SK-N-DZ (cell line): ENCODE measurements at regions not wholly inside any gene's neighbourhood (a gene's known extent, or its start where the extent isn't known, plus 50 kb on each side); places are given as distances from the start of the nearest gene placed in this dataset.
A peak's percentile ranks its signal among the peaks of the same experiment; 100 is the strongest.

Experiments used
- DNase-seq: peaks from one replicate; pipeline ENCODE4 v3.0.0-alpha.2; 2015; ENCODE audit warnings: low spot score

DNA sequence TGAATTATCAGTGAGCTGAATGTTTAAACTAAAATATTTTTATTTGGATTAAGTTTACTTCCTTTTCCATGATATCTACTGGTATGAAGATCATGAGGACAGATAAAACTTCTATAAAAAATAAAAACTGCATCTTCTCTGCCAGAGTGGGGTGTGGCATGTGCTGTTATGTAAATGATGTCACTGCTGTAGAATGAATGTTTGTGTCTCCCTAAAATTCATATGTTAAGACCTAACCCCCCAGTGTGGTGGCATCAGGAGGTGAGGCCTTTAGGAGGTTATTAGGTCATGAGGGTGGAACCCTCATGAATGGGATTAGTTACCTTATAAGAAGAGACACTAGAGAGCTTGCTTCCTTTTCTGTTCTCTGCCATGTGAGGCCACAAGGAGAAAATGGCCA lies 178.7 kb upstream of the DPH6 start:
- no peak for DNase-seq

DNA sequence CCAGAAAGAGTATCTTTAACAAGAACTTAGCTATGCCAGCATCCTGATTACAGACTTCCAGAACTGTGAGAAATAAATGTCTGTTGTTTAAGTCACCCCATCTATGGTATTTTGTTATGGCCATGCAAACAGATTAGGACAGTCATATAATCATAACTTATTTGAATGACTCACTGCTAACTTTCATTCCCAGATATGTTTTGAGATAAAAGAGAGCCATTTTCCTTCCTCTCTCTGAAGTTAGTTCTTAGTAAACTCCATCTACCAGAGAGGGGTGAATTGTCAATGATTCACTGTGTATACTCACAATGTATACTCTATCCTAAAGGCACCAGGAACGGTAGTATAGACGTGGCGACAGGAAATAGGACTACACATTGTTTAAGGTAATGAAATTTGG lies 179.4 kb upstream of the DPH6 start:
- DNase-seq = no peak

DNA sequence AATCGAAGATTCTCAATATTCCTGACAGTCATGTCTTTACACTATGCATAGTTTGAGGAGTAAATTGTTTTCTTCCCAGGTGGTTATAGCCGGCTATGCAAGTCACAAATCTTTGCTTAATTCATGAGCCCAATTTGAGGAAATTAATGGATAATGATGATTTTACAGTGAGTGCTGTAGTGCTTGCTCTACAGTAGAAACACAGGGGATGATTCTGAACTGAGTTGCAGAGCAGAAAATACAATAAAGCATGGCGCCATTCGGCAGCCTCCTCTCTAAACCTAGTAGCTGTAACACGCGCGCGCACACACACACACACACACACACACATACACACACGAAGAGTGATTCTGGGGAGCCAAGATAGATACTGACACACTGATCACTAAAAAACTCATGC lies 181.7 kb upstream of the DPH6 start:
- DNase-seq = no peak

DNA sequence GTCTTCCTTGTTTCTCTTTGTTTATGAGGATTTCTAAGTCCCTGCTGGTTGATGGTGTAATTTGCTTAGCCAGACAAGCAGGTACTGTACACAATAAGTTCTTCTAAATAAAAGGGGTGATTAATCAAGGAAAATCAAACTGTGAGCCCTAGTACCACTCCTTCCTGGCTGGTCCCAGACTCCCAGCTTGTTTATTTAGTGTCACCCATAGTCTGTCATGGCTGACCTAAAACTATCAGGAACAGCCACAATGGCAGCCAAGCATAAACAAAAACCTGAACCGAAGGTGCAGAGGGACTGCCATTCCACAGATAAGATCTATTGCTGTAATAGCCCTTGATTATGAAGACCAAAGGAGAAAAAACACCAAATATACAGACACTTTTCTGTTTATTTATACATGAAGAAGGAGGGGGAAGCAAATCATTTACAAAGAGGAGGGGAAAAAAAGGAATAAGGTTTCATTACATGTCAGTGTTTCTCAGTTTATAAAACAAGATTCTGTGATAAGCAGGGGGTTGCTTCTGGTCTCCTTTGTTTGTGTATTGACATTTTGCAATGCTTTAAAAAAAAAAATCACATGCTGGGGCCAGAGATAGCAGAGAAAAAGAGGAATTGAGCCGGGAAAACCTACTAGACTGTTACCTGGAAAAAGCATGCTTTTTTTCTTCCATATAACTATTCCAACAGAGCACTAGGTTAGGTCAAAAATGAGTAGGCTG lies 182.4 kb upstream of the DPH6 start:
- DNase-seq = peak; percentile 32

DNA sequence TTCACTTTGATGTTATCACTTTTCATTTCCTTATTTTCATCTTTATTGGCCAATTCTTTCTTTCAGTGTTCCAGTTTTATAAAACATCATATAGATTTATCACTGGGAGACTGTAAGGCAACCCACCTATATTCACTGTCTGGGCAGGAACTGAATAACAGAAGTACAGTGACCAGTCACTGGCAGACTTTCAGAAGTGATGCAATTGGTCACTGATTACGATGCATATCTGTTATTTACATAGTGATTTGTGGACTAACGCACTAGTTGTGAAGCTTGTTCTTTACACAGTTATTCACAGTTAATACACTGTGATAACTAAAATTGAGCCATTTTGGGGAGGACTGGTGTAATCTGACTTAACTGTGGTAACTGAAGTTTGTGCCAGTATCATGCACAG lies 190.2 kb upstream of the DPH6 start:
- no peak for DNase-seq

DNA sequence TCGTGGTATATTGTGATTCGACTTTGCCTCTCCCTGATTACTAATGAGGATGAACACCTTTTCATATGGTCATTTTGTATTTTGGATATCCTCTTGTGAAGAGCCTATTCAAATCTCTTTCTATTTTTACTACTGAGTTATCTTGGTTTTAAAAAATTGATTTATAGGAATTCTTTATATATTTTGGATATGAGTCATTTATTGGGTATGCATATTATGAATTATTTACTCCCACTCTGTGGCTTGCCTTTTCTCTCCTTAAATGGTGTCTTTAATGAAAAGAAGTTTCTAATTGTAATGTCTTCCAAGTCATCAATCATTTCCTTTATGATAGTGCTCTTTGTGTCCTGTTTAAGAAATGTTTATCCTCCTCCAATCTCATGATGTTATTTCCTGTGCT lies 191.5 kb upstream of the DPH6 start:
- no peak for DNase-seq

DNA sequence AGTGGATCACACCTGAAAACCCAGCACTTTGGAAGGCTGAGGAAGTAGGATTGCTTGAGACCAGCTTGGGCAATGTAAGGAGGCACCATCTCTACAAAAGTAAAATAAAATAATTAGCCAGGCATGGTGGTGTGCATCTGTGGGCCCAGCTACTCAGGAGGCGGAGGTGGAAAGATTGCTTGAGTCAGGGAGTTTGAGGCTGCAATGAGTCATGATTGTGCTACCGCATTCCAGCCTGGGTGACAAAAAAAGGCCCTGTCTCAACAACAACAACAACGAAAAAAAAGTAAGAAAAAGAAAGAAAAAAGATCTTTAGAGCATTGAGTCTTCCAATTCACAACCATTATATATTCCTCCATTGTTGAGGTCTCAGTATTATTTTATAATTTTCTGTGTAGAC lies 192.4 kb upstream of the DPH6 start:
- no peak for DNase-seq

DNA sequence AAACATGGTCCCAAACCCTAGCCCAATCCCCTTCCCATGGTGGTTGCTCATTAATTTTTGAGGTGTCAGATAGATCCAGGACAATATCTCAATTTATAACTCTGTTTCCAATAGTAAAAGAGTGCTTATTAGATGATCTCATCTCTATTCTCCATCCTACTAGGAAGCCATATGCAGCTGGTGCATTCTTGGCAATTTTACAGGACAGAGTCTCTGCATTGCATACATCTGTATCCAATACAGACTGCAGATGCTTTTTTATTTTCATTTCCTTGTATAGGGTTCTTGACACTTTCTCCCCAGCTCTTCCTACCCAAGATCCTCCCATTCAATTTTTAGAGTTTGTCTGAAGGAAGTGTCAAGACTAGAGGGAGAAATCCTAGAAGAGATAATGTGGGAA lies 194.8 kb upstream of the DPH6 start:
- no peak for DNase-seq

DNA sequence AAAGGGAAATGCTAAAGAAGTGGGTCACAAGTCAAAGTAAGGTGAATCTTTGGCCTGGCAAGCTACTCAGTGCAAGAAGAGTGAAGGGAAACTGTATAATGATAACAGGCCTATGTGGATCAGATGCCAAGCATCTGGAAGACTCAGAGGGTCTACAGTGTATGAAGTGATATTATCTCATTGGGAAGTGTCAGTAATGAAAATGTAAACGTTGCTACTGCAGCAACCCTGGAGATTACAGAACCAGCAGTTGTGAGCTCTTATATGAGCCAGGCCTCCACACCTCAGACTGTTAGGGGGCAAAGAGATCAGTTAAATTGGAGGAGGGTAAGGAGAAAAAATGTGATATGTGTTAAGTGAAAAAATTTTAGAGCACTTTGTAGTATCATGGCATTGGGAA lies 195.4 kb upstream of the DPH6 start:
- peak; percentile 11 for DNase-seq

DNA sequence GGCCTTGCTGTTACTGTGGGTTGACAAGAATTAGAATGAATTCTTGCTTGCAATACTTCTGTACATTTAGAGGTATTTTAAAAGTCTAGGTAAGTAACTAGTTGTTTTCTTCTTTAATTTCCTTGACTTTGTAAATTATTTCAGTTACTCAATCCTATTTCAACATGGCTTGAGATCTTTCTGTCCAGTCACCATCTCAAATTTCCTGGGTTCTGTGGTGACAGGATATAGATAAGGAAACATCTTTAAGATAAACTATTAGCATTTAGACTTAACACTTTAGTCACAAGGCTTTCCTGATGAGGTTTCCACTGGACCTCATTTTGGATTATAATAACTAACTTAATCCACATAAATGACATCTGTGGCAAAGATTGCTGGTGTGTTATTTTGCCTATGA lies 195.9 kb upstream of the DPH6 start:
- DNase-seq = no peak

DNA sequence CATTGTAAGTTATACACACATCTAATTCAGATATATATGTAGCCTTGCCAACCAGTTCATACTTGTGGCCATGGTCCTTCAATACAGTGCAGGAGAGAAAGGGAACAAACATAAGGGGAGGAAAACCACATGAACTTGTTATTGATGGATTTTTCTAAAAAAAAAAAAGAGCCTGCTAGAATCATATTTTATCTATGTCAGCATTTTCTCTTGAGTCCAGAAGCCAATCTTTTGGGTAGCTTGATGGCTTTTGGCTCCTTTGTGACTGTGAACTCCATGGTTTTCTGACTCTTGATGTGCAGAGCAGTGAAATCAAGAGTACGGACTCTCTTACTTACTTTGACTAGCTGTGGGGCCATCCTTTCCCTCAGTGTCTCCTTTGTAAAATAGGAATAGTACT lies 197.4 kb upstream of the DPH6 start:
- DNase-seq = no peak

DNA sequence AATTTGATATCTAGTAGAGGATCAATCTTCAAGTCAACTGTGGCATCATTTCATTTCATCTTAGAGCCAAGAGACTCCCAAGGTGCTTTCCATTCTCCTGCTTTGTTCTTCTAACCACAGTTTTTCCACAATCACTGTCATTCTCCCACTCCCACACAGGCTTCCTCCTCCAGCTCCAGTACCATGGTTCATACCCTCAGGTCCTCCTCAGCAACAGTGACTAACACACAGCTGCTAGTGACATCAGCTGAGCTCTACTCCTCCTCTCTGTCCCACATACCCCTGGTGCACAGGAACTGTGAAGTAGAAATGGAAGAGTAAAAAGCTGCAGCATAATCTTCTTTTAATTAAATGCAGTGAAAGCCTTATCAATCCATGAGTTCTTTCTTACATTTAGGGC lies 200.2 kb upstream of the DPH6 start:
- no peak for DNase-seq

DNA sequence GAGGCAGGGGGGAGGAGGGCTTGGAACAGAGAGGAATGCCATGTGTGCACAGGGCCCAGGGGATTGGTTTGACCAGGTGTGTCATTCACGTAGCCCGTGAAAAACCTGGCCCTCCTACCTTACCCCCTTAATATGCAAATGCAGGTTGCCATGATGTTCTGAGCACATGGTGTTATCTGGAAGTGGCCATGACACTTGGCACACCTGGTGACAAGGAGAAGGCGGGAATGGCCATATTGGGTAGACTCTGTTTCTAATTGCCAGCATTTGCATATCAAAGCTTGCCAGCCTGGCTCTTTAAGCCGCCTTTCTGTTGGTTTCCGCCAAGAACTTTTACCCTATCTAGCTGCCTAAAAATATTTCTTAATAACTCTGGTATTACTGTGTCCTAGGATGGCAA lies 202.1 kb upstream of the DPH6 start:
- DNase-seq = no peak

DNA sequence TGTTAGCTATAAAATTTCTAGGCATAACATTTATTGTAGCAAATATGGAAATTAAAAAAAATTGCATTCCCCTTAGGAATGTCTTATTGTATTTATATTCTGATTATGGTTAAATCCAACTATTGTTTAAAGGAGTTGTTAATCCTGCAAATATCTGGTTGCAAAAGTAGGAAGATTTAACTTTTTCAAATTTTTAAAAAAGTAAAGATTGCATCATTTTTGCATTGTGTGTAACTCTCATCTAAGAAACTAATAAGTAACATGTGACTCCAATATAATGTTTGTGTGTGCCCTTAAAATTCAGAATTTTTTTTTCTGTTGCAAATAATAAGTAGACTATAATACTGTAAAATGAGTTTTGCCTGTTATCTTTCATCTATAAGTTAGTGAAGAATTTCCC lies 204.1 kb upstream of the DPH6 start:
- no peak for DNase-seq

DNA sequence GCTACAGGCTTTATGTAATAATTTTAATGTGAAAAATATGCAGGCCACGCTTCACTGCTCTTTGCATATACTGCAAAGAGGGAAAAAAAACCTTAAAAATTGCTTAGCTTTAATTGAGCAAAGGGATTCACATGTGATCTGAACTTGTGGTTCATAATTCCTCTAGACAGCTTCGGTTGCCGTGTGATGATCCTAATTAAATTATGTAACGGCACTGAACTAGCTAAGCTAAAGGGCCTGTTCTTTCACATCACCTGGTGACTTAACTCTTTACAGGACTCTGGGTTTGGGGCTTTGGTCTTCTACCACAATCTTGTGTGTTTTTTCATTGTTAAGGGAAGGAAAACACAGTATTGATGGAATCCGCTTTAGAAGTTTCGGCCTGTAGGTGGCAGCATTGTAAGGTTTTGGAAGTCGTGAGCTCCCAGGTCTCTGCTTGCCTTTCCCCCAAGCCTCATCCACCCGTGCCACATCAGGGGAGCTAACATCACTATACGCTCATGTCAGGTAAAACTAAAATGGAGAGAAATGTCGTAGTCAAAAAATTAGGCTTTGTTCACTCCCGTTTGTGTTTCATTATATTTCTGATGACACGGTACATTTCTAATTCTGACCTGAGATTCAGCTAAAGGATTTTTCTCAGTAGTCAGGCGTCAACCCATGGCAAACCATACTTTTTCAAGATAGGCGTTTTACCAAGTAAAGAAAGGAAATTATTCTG lies 205.6 kb upstream of the DPH6 start:
- DNase-seq = peak; percentile 94

DNA sequence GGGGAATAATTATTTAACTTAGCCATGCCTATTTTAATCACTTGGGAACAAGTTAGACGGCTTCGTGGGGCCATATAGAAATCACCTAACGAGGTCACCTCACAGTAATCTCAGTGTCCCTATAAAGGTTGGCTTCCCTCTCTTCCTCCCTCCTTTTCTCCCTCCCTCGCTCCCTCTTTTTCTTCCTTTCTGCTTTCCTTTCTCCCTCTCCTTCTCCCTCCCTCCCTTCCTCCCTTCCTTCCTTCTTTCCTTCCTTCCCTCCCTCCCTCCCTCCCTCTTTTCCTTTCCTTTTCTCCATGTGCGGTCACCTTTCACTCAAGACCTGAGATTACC lies 206.1 kb upstream of the DPH6 start:
- DNase-seq = no peak

DNA sequence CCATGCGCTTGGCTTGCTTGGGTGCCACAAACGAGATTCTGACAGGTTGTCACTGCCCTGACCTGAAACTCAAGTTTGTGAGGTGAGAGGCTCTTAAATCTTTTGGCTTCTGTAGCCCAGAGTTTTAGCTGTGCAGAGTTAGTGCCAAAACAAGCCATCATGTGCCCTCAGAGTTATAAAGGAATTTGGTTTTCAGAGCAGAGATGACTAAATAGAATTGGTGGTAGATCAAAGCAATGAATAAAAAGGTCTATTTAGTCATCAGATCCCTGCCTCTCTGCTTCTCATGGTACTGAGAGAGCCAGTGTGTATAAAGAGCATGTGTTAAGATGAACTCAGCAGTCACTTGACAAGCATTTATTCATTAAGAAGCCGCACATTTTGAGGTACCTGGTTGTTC lies 207.5 kb upstream of the DPH6 start:
- DNase-seq = no peak

DNA sequence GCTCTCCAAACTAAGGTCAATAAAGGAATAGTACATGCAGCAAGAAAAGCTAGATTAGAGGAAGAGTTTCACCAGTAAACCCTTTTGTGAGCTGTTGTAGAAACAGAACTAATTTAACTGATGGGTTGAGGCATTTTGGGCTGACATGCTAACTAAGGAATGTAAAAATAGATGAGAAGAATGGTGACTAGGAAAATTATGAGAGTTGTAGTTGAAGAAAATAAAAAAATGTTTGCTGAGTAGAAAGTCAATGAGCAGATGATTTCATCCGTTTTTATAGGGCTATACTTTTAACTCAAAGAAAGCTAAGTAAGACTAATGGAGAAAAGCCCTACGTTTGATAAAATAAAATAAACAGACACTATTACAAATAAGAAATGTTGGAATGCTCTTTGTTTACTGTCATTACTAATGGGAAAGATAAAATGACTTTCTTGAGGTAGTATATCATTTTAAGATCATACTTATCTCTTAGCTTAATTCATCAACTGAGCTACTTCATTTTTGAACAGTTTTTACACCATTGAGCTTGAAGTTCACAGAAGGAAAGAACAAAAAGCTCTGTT lies 209.4 kb upstream of the DPH6 start:
- no peak for DNase-seq

DNA sequence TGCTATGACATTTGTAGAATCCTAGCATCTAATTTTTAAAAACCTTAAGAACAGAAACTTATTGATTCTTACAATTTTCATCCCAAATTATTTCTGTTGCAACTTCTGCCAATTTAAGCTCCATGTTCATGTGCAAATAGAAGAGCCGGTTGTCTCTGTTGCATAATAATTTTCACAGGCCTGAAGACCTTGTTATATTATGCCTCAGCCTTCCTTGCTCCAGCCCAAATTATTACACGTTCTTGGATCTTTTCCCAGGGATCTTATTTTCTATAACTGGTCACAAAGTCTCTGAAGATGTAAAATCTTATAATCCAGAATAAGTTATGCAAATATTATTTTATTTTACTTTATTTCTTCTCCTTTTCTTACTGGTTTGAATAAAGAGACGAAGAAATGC lies 210.7 kb upstream of the DPH6 start:
- DNase-seq = no peak

DNA sequence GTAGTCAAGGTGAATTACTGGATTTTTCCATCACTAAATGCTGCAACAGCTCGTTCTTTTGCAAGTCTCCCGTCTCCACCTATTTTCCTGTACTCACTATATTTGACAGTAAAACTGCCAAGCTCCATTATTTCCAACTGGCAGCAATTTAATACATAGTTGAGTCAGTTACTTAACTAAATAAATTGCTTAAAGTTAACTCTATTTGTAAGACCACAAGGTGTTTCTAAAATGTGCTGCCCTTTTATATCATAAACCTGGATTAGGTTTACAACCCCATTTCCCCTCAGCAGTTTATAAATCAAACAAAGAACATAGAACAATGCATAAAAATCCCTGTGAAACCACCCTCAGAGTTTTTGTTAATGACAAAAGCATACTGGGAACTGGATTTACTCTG lies 211.4 kb upstream of the DPH6 start:
- no peak for DNase-seq

DNA sequence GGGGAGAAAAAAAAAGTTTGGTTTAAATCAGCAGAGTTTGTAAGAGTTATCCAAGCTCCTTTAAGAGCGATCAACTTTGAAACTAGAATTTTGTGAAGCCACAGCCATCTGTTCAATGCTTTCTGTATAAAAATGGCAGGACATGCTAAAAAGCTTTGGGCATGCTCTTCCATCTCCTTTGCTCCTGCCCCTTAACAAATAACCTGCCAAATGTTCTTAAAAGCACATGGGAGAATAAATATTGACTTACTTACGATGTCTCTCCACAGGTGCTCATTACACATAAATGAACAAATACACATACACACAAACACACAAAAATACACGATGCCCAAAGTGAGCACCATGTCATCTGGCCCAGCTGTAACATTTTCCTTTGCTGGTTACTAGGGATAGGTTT lies 211.8 kb upstream of the DPH6 start:
- no peak for DNase-seq

DNA sequence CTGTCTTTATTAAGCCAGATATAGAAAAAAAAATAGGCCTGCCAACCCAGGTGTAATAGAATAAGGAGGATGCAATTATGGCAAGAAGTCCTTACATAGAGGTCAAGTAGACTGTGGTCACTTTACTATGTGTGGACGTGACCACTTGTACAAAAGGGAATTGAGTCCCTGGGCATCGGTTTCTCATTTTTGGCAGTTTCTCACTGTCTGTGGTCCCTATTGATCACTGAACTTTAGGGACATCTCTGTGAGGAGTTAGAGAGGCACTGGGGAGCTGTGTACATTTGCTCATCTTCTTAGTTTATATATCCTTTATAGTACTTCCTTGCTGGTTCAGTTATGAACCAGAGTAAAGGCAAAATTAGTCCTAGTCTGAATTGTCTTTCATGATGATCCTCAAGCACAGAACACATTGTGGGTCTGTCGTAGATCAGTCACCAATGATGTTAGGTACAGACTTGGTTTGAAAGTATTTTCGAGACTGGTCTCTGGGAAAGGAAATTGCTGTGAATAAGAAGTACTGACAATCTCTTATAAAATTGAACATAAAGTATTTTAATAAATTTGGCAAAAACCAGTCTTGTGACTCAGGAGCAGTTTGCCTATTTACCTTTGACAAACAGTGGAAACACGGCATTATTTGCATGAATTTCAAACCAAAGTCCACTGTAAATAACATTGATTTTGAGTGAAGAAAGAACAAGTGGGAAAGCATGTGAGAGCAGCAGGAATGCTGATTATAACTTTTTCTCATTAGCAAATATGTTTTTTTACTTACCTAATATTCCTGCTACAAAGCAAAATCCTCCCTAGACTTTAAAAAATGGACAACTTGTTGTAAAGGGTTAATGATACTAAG lies 218.9 kb upstream of the DPH6 start:
- DNase-seq = no peak

DNA sequence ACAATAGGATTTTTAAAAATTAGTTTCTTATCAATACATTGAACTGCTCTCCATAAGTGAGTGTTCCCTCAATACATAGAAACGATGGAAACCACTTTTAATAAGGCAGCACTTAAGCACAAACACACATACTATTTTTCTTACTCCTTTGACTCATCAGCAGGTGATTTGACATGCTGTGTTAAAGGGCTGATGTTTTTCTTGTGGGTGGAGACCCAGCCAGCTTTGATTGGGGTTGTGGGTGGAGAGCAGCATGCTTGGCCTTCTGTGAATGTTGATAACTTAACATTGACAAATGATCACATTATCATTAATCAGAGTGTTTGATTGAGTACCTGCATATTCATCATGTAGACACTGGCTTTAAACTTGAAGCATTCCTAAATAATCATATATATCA lies 223.0 kb upstream of the DPH6 start:
- DNase-seq = no peak
